Naive thymus-derived CD8-positive, alpha-beta T cell (primary cell): ENCODE measurements at regions not wholly inside any gene's neighbourhood (a gene's known extent, or its start where the extent isn't known, plus 50 kb on each side); places are given as distances from the start of the nearest gene placed in this dataset.

Experiments
- ATAC-seq, 2 donors: fragments of 150-1000 bp; cut with Tn5 transposase in 1 of 2; sonication (Bioruptor Pico), chemical (Tn5 transposase) in 1 of 2; 1 replicate in 1 of 2; 2 replicates in 1 of 2; pipeline ENCODE4 v1.10.0; 2021; ENCODE audit warnings: mild to moderate bottlenecking in 2 of 2, moderate library complexity in 2 of 2
- POLR2A ChIA-PET: fragments of 350-600 bp; sonication (Branson Sonifier 250); formaldehyde crosslinking; loops from one replicate; lab custom pipeline; 2021; ENCODE audit warnings: antibody characterized with exemption; lab: Charles Lee
- DNase-seq, 10 donors: peaks; one replicate each; pipeline versions ENCODE4 v3.0.0 to v3.0.0-alpha.2; 2020 to 2022
- H3K27ac Mint-ChIP-seq, 10 donors: one replicate each; pipeline ENCODE4 v1.8.0; 2020 to 2022; ENCODE audit warnings: mild to moderate bottlenecking in 10 of 10, mixed read lengths in 10 of 10, moderate library complexity in 4 of 10, inconsistent platforms in 1 of 10
- H3K27me3 Mint-ChIP-seq, 5 donors: one replicate each; pipeline ENCODE4 v1.8.0; 2021 to 2022; ENCODE audit warnings: mixed read lengths in 5 of 5
- H3K36me3 Mint-ChIP-seq, 3 donors: one replicate each; pipeline ENCODE4 v1.8.0; 2020 to 2022; ENCODE audit warnings: mixed read lengths in 3 of 3, mild to moderate bottlenecking in 2 of 3, inconsistent platforms in 1 of 3
- H3K4me1 Mint-ChIP-seq, 4 donors: one replicate each; pipeline ENCODE4 v1.8.0; 2021 to 2022; ENCODE audit warnings: mixed read lengths in 4 of 4
- H3K4me3 Mint-ChIP-seq, 10 donors: one replicate each; pipeline ENCODE4 v1.8.0; 2020 to 2022; ENCODE audit warnings: mild to moderate bottlenecking in 10 of 10, mixed read lengths in 10 of 10, moderate library complexity in 6 of 10, inconsistent platforms in 1 of 10
- H3K9me3 Mint-ChIP-seq, 9 donors: one replicate each; pipeline ENCODE4 v1.8.0; 2020 to 2022; ENCODE audit warnings: mixed read lengths in 9 of 9, mild to moderate bottlenecking in 3 of 9, inconsistent platforms in 1 of 9, moderate library complexity in 1 of 9

- Mint-ChIP-seq H3K4me1 (no peaks in the 10 kb centered on the region), H3K9me3 (no peaks in the 10 kb centered on the region), H3K27ac (no peak overlapping the region), H3K27me3 (peaks cover 3 to 32% (median 9%) of the 10 kb centered on the region in 5 donors), H3K36me3 (no peaks in the 10 kb centered on the region), H3K4me3 (no peak overlapping the region)
- no peak for ATAC-seq
- DNase-seq = peak in 1 of 10 donors; percentile 2
- POLR2A ChIA-PET = no interaction called here
Observed at GRCh38 chr17:33602981-33603380, 309.9 kb upstream of the ASIC2 start.

- no peak overlapping the region for H3K4me3 Mint-ChIP-seq
- no peak overlapping the region for H3K27ac Mint-ChIP-seq
- peaks cover 3 to 34% (median 9%) of the 10 kb centered on the region in 5 donors for H3K27me3 Mint-ChIP-seq
- POLR2A ChIA-PET = no interaction called here
- no peaks in the 10 kb centered on the region for H3K4me1 Mint-ChIP-seq
- DNase-seq = no peak
- no peaks in the 10 kb centered on the region for H3K9me3 Mint-ChIP-seq
- ATAC-seq = no peak
- H3K36me3 Mint-ChIP-seq = no peaks in the 10 kb centered on the region
Observed at GRCh38 chr17:33603789-33604188, 310.7 kb upstream of the ASIC2 start.

- no peak for DNase-seq
- H3K36me3 Mint-ChIP-seq = no peaks in the 10 kb centered on the region
- no peaks in the 10 kb centered on the region for H3K4me1 Mint-ChIP-seq
- no peak overlapping the region for H3K27ac Mint-ChIP-seq
- H3K9me3 Mint-ChIP-seq = no peaks in the 10 kb centered on the region
- POLR2A ChIA-PET = no interaction called here
- peaks cover 1 to 29% (median 4%) of the 10 kb centered on the region in 5 donors for H3K27me3 Mint-ChIP-seq
- ATAC-seq = no peak
- no peak overlapping the region for H3K4me3 Mint-ChIP-seq
Observed at GRCh38 chr17:33611532-33611931, 318.4 kb upstream of the ASIC2 start.

GRCh38 chr17:33615861-33616260 is 322.8 kb upstream of the ASIC2 start:
- Mint-ChIP-seq H3K9me3 (peaks cover 0 to 9% (median 0%) of the 10 kb centered on the region in 9 donors), H3K4me3 (no peak overlapping the region), H3K4me1 (no peaks in the 10 kb centered on the region), H3K27me3 (peaks cover 2 to 16% (median 7%) of the 10 kb centered on the region in 5 donors), H3K36me3 (no peaks in the 10 kb centered on the region), H3K27ac (no peak overlapping the region)
- DNase-seq (no peak), ATAC-seq (no peak)
- POLR2A ChIA-PET = no interaction called here

- Mint-ChIP-seq H3K4me1 (no peaks in the 10 kb centered on the region), H3K36me3 (no peaks in the 10 kb centered on the region), H3K4me3 (no peak overlapping the region), H3K27me3 (peaks cover 0 to 13% (median 2%) of the 10 kb centered on the region in 5 donors), H3K9me3 (peaks cover 0 to 8% (median 0%) of the 10 kb centered on the region in 9 donors), H3K27ac (no peak overlapping the region)
- no peak for DNase-seq
- POLR2A ChIA-PET = no interaction called here
- ATAC-seq = no peak
Observed at GRCh38 chr17:33623841-33624240, 330.7 kb upstream of the ASIC2 start.

- H3K36me3 Mint-ChIP-seq = peaks cover 0 to 13% (median 2%) of the 10 kb centered on the region in 3 donors
- no peaks in the 10 kb centered on the region for H3K4me1 Mint-ChIP-seq
- POLR2A ChIA-PET = no interaction called here
- ATAC-seq (no peak), DNase-seq (no peak)
- H3K9me3 Mint-ChIP-seq = peaks cover 0 to 38% (median 13%) of the 10 kb centered on the region in 9 donors
- H3K27ac Mint-ChIP-seq = no peak overlapping the region
- H3K4me3 Mint-ChIP-seq = no peak overlapping the region
- peaks cover 1 to 33% (median 7%) of the 10 kb centered on the region in 5 donors for H3K27me3 Mint-ChIP-seq
Observed at GRCh38 chr17:33628500-33629346, 335.6 kb upstream of the ASIC2 start.

GRCh38 chr17:33633446-33633845 is 340.4 kb upstream of the ASIC2 start:
- no peak for ATAC-seq
- Mint-ChIP-seq H3K4me3 (no peak overlapping the region), H3K27ac (no peak overlapping the region), H3K4me1 (peaks cover 8 to 13% (median 10%) of the 10 kb centered on the region in 4 donors), H3K36me3 (peaks cover 0 to 24% (median 2%) of the 10 kb centered on the region in 3 donors), H3K27me3 (peaks cover 0 to 33% (median 5%) of the 10 kb centered on the region in 5 donors), H3K9me3 (peaks cover 12 to 47% (median 29%) of the 10 kb centered on the region in 9 donors)
- no peak for DNase-seq
- POLR2A ChIA-PET = no interaction called here

- Mint-ChIP-seq H3K4me3 (peak overlapping the region in 2 of 10 donors; percentile 26 to 29), H3K36me3 (peaks cover 0 to 18% (median 0%) of the 10 kb centered on the region in 3 donors), H3K27ac (peak overlapping the region in 3 of 10 donors; percentile 13 to 68 (median 48)), H3K9me3 (peaks cover 11 to 33% (median 22%) of the 10 kb centered on the region in 9 donors), H3K27me3 (peaks cover 0 to 12% (median 2%) of the 10 kb centered on the region in 5 donors), H3K4me1 (peaks cover 9 to 13% (median 10%) of the 10 kb centered on the region in 4 donors)
- DNase-seq (no peak), ATAC-seq (no peak)
- POLR2A ChIA-PET = no interaction called here
Observed at GRCh38 chr17:33637534-33637933, 344.4 kb upstream of the ASIC2 start.

GRCh38 chr17:33639103-33639880 is 346.2 kb upstream of the ASIC2 start:
- DNase-seq = no peak
- Mint-ChIP-seq H3K36me3 (peaks cover 0 to 18% (median 0%) of the 10 kb centered on the region in 3 donors), H3K4me3 (no peak overlapping the region), H3K4me1 (peaks cover 9 to 13% (median 10%) of the 10 kb centered on the region in 4 donors), H3K27me3 (peaks cover 0 to 12% (median 0%) of the 10 kb centered on the region in 5 donors), H3K9me3 (peaks cover 11 to 33% (median 20%) of the 10 kb centered on the region in 9 donors), H3K27ac (no peak overlapping the region)
- no peak for ATAC-seq
- POLR2A ChIA-PET = no interaction called here

- Mint-ChIP-seq H3K36me3 (peaks cover 0 to 18% (median 0%) of the 10 kb centered on the region in 3 donors), H3K4me3 (no peak overlapping the region), H3K9me3 (peaks cover 11 to 33% (median 19%) of the 10 kb centered on the region in 9 donors), H3K27ac (no peak overlapping the region), H3K4me1 (peaks cover 9 to 13% (median 10%) of the 10 kb centered on the region in 4 donors), H3K27me3 (peaks cover 0 to 12% (median 2%) of the 10 kb centered on the region in 5 donors)
- POLR2A ChIA-PET = no interaction called here
- no peak for ATAC-seq
- no peak for DNase-seq
Observed at GRCh38 chr17:33640629-33641028, 347.5 kb upstream of the ASIC2 start.

GRCh38 chr17:33642002-33642401 is 348.9 kb upstream of the ASIC2 start:
- Mint-ChIP-seq H3K27me3 (peaks cover 3 to 25% (median 4%) of the 10 kb centered on the region in 5 donors), H3K4me1 (peaks cover 4 to 10% (median 9%) of the 10 kb centered on the region in 4 donors), H3K4me3 (no peak overlapping the region), H3K27ac (no peak overlapping the region), H3K36me3 (peaks cover 0 to 18% (median 0%) of the 10 kb centered on the region in 3 donors), H3K9me3 (peaks cover 11 to 27% (median 17%) of the 10 kb centered on the region in 9 donors)
- ATAC-seq (no peak), DNase-seq (no peak)
- POLR2A ChIA-PET = no interaction called here

- ATAC-seq (no peak), DNase-seq (no peak)
- H3K27me3 Mint-ChIP-seq = peaks cover 3 to 15% (median 7%) of the 10 kb centered on the region in 5 donors
- H3K4me3 Mint-ChIP-seq = no peak overlapping the region
- no peaks in the 10 kb centered on the region for H3K4me1 Mint-ChIP-seq
- POLR2A ChIA-PET = no interaction called here
- H3K36me3 Mint-ChIP-seq = no peaks in the 10 kb centered on the region
- H3K27ac Mint-ChIP-seq = no peak overlapping the region
- no peaks in the 10 kb centered on the region for H3K9me3 Mint-ChIP-seq
Observed at GRCh38 chr17:33647956-33648355, 354.9 kb upstream of the ASIC2 start.

- DNase-seq (no peak), ATAC-seq (no peak)
- Mint-ChIP-seq H3K36me3 (no peaks in the 10 kb centered on the region), H3K4me3 (no peak overlapping the region), H3K27ac (no peak overlapping the region), H3K4me1 (no peaks in the 10 kb centered on the region), H3K9me3 (no peaks in the 10 kb centered on the region), H3K27me3 (peaks cover 2 to 15% (median 9%) of the 10 kb centered on the region in 5 donors)
- POLR2A ChIA-PET = no interaction called here
Observed at GRCh38 chr17:33650304-33650703, 357.2 kb upstream of the ASIC2 start.
